ENCODE measurements at regions not wholly inside any gene's neighbourhood (a gene's known extent, or its start where the extent isn't known, plus 50 kb on each side); places are given as distances from the start of the nearest gene placed in this dataset.

- Histone ChIP-seq H3K4me2 (no peak overlapping the region), H2AFZ (replicated peaks) (no peak overlapping the region), H3K79me2 (ENCODE audit: low read depth) (no peaks in the 10 kb centered on the region), H4K20me1 (ENCODE audit: low read depth) (no peaks in the 10 kb centered on the region), H3K27me3 (no peaks in the 10 kb centered on the region), H3K36me3 (no peaks in the 10 kb centered on the region), H3K4me3 (no peak overlapping the region), H3K4me1 (no peaks in the 10 kb centered on the region), H3K9ac (no peak overlapping the region), H3K9me3 (ENCODE audit: low read depth) (no peaks in the 10 kb centered on the region), H3F3A (ENCODE audit: low read depth) (no peaks in the 10 kb centered on the region), H3K27ac (no peak overlapping the region)
- TF ChIP-seq EZH2phosphoT487 (IDR thresholded peaks at IDR 0.05) (no peak), CTCF (IDR thresholded peaks at IDR 0.05) (no peak), EZH2 (IDR thresholded peaks at IDR 0.05) (no peak)
- no peak for DNase-seq (ENCODE audit: low spot score)
- no peaks in the 10 kb centered on the region for H3K9me3 Mint-ChIP-seq
- H3K27me3 Mint-ChIP-seq (ENCODE audit: insufficient read depth, low read depth), result peaks cover 7% of the 10 kb centered on the region
- H3K36me3 Mint-ChIP-seq, result no peaks in the 10 kb centered on the region
- H3K27ac Mint-ChIP-seq, result no peak overlapping the region
- H3K4me3 Mint-ChIP-seq, result no peak overlapping the region
- no peaks in the 10 kb centered on the region for H3K4me1 Mint-ChIP-seq
Observed at GRCh38 chr17:27973258-27974044, 69.0 kb upstream of the NLK start.

DNA sequence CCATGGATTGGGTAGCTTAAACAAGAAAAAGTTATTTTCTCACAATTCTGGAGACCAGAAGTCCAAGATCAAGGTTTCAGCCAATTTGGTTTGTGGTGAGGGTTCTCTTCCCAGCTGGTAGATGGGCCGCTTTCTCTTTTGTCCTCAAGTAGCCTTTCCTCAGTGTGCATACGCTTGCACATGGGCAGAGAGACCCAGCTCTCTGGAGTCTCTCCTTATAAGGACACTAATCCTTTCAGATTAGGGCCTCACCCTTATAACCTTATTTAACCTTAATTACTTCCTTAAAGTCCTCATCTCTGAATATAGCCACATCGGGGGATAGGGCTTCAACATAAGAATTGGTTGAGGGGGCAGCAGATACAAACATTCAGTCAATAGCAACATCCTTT is 68.4 kb upstream of the NLK start:
- no peaks in the 10 kb centered on the region for H3K27me3 ChIP-seq
- no peaks in the 10 kb centered on the region for H3K36me3 Mint-ChIP-seq
- H3K4me3 Mint-ChIP-seq, result no peak overlapping the region

GRCh38 chr17:27974531-27975145 is 67.8 kb upstream of the NLK start:
- Histone ChIP-seq H3K79me2 (ENCODE audit: low read depth) (no peaks in the 10 kb centered on the region), H3K4me2 (no peak overlapping the region), H4K20me1 (ENCODE audit: low read depth) (no peaks in the 10 kb centered on the region), H3K4me3 (no peak overlapping the region), H3K27me3 (no peaks in the 10 kb centered on the region), H2AFZ (replicated peaks) (no peak overlapping the region), H3K9ac (no peak overlapping the region), H3K27ac (no peak overlapping the region), H3K36me3 (no peaks in the 10 kb centered on the region), H3K9me3 (ENCODE audit: low read depth) (no peaks in the 10 kb centered on the region), H3K4me1 (no peaks in the 10 kb centered on the region), H3F3A (ENCODE audit: low read depth) (no peaks in the 10 kb centered on the region)
- Mint-ChIP-seq H3K9me3 (no peaks in the 10 kb centered on the region), H3K27ac (no peak overlapping the region), H3K4me3 (no peak overlapping the region), H3K36me3 (no peaks in the 10 kb centered on the region), H3K4me1 (no peaks in the 10 kb centered on the region), H3K27me3 (ENCODE audit: insufficient read depth, low read depth) (peaks cover 7% of the 10 kb centered on the region)
- DNase-seq (ENCODE audit: low spot score), result no peak
- no peak for TF ChIP-seq CTCF (IDR thresholded peaks at IDR 0.05)
- no peak for TF ChIP-seq EZH2 (IDR thresholded peaks at IDR 0.05)
- no peak for TF ChIP-seq EZH2phosphoT487 (IDR thresholded peaks at IDR 0.05)

More for the DNA sequence above, 68.4 kb upstream of the NLK start:
- H3K9me3 Mint-ChIP-seq, result no peaks in the 10 kb centered on the region
- Histone ChIP-seq H3K79me2 (ENCODE audit: low read depth) (no peaks in the 10 kb centered on the region), H3K9ac (no peak overlapping the region), H3K36me3 (no peaks in the 10 kb centered on the region), H2AFZ (replicated peaks) (no peak overlapping the region), H3K4me3 (no peak overlapping the region), H3K4me1 (no peaks in the 10 kb centered on the region), H3K4me2 (no peak overlapping the region), H3K27ac (no peak overlapping the region), H3F3A (ENCODE audit: low read depth) (no peaks in the 10 kb centered on the region), H3K9me3 (ENCODE audit: low read depth) (no peaks in the 10 kb centered on the region), H4K20me1 (ENCODE audit: low read depth) (no peaks in the 10 kb centered on the region)
- DNase-seq (ENCODE audit: low spot score), result no peak
- no peak overlapping the region for H3K27ac Mint-ChIP-seq
- peaks cover 7% of the 10 kb centered on the region for H3K27me3 Mint-ChIP-seq (ENCODE audit: insufficient read depth, low read depth)
- no peaks in the 10 kb centered on the region for H3K4me1 Mint-ChIP-seq
- TF ChIP-seq CTCF (IDR thresholded peaks at IDR 0.05) (no peak), EZH2 (IDR thresholded peaks at IDR 0.05) (no peak), EZH2phosphoT487 (IDR thresholded peaks at IDR 0.05) (no peak)
